Thyroid gland (tissue), 4 donors: ENCODE measurements at regions not wholly inside any gene's neighbourhood (a gene's known extent, or its start where the extent isn't known, plus 50 kb on each side); places are given as distances from the start of the nearest gene placed in this dataset.

Experiments used
- POLR2A ChIP-seq, 2 donors: fragments of 450-650 bp; IDR thresholded peaks; one replicate each; pipeline ENCODE4 v1.6.1; 2017; ENCODE audit warnings: antibody characterized with exemption in 2 of 2, mild to moderate bottlenecking in 2 of 2, moderate library complexity in 1 of 2
- TF ChIP-seq, protein P1 (sequence below), 6 experiments: fragments of 200-600 bp in 3 of 6; fragments of 450-650 bp in 3 of 6; sonication (generic) in 3 of 6; IDR thresholded peaks; one replicate each; pipeline ENCODE4 v1.5.1; 2016 to 2019; ENCODE audit warnings: antibody characterized with exemption in 6 of 6, mild to moderate bottlenecking in 2 of 6, inconsistent platforms in 1 of 6, moderate library complexity in 1 of 6

DNA sequence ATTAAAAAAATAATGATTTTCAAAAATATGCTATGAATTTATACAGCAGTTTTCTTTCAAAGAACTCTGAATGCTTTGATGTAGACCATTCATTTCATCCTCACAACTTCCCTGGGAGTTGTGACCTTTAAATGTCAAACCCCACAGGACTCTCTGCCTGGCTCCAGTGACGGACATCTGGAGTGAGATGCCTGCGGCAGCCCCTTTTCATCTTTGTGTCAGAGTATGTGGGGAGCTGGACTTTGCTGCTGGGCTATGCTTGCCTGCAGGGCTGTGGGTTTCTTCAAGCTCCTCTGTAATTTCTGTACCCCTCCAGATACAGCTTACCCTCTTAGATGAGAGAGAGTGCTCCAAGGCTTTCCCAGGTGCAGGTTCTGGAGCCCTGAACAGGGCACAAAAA, 70.6 kb upstream of the RASGRP1 start:
- TF ChIP-seq, protein P1, sequence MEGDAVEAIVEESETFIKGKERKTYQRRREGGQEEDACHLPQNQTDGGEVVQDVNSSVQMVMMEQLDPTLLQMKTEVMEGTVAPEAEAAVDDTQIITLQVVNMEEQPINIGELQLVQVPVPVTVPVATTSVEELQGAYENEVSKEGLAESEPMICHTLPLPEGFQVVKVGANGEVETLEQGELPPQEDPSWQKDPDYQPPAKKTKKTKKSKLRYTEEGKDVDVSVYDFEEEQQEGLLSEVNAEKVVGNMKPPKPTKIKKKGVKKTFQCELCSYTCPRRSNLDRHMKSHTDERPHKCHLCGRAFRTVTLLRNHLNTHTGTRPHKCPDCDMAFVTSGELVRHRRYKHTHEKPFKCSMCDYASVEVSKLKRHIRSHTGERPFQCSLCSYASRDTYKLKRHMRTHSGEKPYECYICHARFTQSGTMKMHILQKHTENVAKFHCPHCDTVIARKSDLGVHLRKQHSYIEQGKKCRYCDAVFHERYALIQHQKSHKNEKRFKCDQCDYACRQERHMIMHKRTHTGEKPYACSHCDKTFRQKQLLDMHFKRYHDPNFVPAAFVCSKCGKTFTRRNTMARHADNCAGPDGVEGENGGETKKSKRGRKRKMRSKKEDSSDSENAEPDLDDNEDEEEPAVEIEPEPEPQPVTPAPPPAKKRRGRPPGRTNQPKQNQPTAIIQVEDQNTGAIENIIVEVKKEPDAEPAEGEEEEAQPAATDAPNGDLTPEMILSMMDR (IDR thresholded peaks at IDR 0.05): no peak
- no peak for TF ChIP-seq POLR2A (IDR thresholded peaks at IDR 0.05)
